ENCODE measurements at regions not wholly inside any gene's neighbourhood (a gene's known extent, or its start where the extent isn't known, plus 50 kb on each side); places are given as distances from the start of the nearest gene placed in this dataset.

DNA sequence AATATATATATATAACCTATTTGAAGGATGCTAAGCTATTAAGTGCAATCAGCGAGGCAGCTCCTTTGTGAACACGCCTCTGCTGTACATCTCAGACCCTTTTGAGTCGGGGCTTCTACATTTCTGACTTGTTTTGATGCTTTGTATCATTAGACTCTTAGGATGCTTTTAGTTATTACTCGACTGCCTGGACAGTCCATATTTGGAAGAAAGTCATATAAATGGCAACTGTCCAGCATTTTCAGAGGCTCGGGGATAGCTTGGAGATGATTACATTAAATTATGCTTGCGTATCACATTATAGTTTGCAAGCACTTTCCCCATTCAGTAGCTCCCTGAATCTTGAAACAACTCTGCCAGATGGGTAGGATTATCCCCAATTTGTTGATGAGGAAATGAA lies 257.9 kb downstream of the PTEN start:
- DNase-seq: no peak
- Histone ChIP-seq H4K8ac (ENCODE audit: low read depth, low read length) (no peak overlapping the region), H3K79me1 (ENCODE audit: low read length) (no peaks in the 10 kb centered on the region), H3K56ac (ENCODE audit: low read length) (no peak overlapping the region), H2AK5ac (ENCODE audit: low read length) (no peak overlapping the region), H3K79me2 (ENCODE audit: control insufficient read depth, insufficient read depth, low read length) (no peaks in the 10 kb centered on the region), H2BK5ac (ENCODE audit: low read length) (no peak overlapping the region), H3K4me2 (ENCODE audit: low read length) (no peak overlapping the region), H3K4ac (ENCODE audit: low read depth, low read length) (no peak overlapping the region), H3K27me3 (ENCODE audit: insufficient read depth, low read length, poor library complexity) (no peaks in the 10 kb centered on the region), H3K4me3 (ENCODE audit: low read length) (no peak overlapping the region), H2BK15ac (replicated peaks; ENCODE audit: low read depth) (no peak overlapping the region), H3K27ac (ENCODE audit: low read depth, low read length) (no peak overlapping the region), H3K18ac (ENCODE audit: low read length) (no peak overlapping the region), H3K4me1 (ENCODE audit: control insufficient read depth, low read depth, low read length) (no peaks in the 10 kb centered on the region), H2BK120ac (ENCODE audit: low read depth, low read length) (no peak overlapping the region), H4K5ac (ENCODE audit: low read length) (no peak overlapping the region), H3K36me3 (ENCODE audit: control insufficient read depth, insufficient read depth, low read length) (no peaks in the 10 kb centered on the region), H3K23ac (ENCODE audit: low read length) (no peak overlapping the region), H3K9ac (ENCODE audit: low read length) (no peak overlapping the region)
- WGBS (ENCODE audit: extremely low coverage, insufficient coverage, low lambda C conversion rate): no CpG with 5 or more reads among the region's 6 CpGs

DNA sequence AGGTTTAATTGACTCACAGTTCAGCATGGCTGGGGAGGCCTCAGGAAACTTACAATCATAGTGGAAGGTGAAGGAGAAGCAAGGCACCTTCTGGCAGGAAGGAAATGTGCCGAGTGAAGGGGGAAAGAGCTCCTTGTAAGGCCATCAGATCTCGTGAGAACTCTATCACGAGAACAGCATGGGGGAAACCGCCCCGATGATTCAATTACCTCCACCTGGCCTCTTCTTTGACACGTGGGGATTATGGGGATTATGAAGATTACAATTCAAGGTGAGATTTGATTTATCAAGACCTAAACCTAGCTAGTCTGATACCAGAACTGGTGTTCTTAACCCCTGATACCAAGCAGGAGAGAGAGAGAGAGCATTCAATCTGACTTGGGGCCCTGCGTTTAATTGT lies 258.7 kb downstream of the PTEN start:
- no peak overlapping the region for H3K4me2 ChIP-seq (ENCODE audit: low read length)
- H3K36me3 ChIP-seq (ENCODE audit: control insufficient read depth, insufficient read depth, low read length): no peaks in the 10 kb centered on the region
- no peaks in the 10 kb centered on the region for H3K79me2 ChIP-seq (ENCODE audit: control insufficient read depth, insufficient read depth, low read length)
- H2BK120ac ChIP-seq (ENCODE audit: low read depth, low read length): no peak overlapping the region
- no peaks in the 10 kb centered on the region for H3K4me1 ChIP-seq (ENCODE audit: control insufficient read depth, low read depth, low read length)
- no peaks in the 10 kb centered on the region for H3K79me1 ChIP-seq (ENCODE audit: low read length)
- no peak overlapping the region for H2BK15ac ChIP-seq (replicated peaks; ENCODE audit: low read depth)
- H4K8ac ChIP-seq (ENCODE audit: low read depth, low read length): no peak overlapping the region
- H3K56ac ChIP-seq (ENCODE audit: low read length): no peak overlapping the region
- H3K23ac ChIP-seq (ENCODE audit: low read length): no peak overlapping the region
- no peak overlapping the region for H4K5ac ChIP-seq (ENCODE audit: low read length)
- no peak overlapping the region for H3K9ac ChIP-seq (ENCODE audit: low read length)
- no peak overlapping the region for H2AK5ac ChIP-seq (ENCODE audit: low read length)
- no CpG with 5 or more reads among the region's 7 CpGs for WGBS (ENCODE audit: extremely low coverage, insufficient coverage, low lambda C conversion rate)
- no peak overlapping the region for H3K18ac ChIP-seq (ENCODE audit: low read length)
- no peak overlapping the region for H2BK5ac ChIP-seq (ENCODE audit: low read length)
- no peaks in the 10 kb centered on the region for H3K27me3 ChIP-seq (ENCODE audit: insufficient read depth, low read length, poor library complexity)
- no peak overlapping the region for H3K4ac ChIP-seq (ENCODE audit: low read depth, low read length)
- no peak overlapping the region for H3K4me3 ChIP-seq (ENCODE audit: low read length)
- H3K27ac ChIP-seq (ENCODE audit: low read depth, low read length): no peak overlapping the region
- peak; percentile 90 for DNase-seq

DNA sequence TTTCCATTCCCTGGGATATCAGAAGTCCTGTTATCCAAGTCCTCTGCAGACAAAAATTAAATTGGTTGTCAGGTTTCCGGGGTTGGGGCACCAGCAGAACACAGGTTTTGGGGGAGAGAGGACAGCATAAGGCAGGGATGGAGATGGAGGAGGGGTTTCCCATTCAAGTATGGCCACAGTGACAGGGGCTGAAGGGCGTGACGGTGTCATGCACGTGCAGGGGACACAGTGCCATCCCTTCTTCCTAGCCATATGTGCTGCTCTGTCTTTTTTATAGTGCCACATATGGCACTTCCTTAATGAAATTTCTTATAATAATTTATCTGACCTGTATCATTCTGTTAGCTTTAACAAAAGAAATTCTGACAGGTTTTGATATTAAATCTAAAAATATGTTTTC lies 259.2 kb downstream of the PTEN start:
- no peak overlapping the region for H2AK5ac ChIP-seq (ENCODE audit: low read length)
- H3K4me1 ChIP-seq (ENCODE audit: control insufficient read depth, low read depth, low read length): no peaks in the 10 kb centered on the region
- H3K4me3 ChIP-seq (ENCODE audit: low read length): no peak overlapping the region
- no peak overlapping the region for H2BK5ac ChIP-seq (ENCODE audit: low read length)
- H3K79me2 ChIP-seq (ENCODE audit: control insufficient read depth, insufficient read depth, low read length): no peaks in the 10 kb centered on the region
- no peak overlapping the region for H3K9ac ChIP-seq (ENCODE audit: low read length)
- H3K4ac ChIP-seq (ENCODE audit: low read depth, low read length): no peak overlapping the region
- H3K36me3 ChIP-seq (ENCODE audit: control insufficient read depth, insufficient read depth, low read length): no peaks in the 10 kb centered on the region
- H3K27ac ChIP-seq (ENCODE audit: low read depth, low read length): no peak overlapping the region
- H3K4me2 ChIP-seq (ENCODE audit: low read length): no peak overlapping the region
- H4K5ac ChIP-seq (ENCODE audit: low read length): no peak overlapping the region
- no peaks in the 10 kb centered on the region for H3K27me3 ChIP-seq (ENCODE audit: insufficient read depth, low read length, poor library complexity)
- no peak overlapping the region for H2BK120ac ChIP-seq (ENCODE audit: low read depth, low read length)
- H2BK15ac ChIP-seq (replicated peaks; ENCODE audit: low read depth): no peak overlapping the region
- no peak overlapping the region for H3K23ac ChIP-seq (ENCODE audit: low read length)
- no CpG with 5 or more reads among the region's 4 CpGs for WGBS (ENCODE audit: extremely low coverage, insufficient coverage, low lambda C conversion rate)
- no peak overlapping the region for H3K56ac ChIP-seq (ENCODE audit: low read length)
- no peak overlapping the region for H3K18ac ChIP-seq (ENCODE audit: low read length)
- DNase-seq: no peak
- no peak overlapping the region for H4K8ac ChIP-seq (ENCODE audit: low read depth, low read length)
- H3K79me1 ChIP-seq (ENCODE audit: low read length): no peaks in the 10 kb centered on the region

DNA sequence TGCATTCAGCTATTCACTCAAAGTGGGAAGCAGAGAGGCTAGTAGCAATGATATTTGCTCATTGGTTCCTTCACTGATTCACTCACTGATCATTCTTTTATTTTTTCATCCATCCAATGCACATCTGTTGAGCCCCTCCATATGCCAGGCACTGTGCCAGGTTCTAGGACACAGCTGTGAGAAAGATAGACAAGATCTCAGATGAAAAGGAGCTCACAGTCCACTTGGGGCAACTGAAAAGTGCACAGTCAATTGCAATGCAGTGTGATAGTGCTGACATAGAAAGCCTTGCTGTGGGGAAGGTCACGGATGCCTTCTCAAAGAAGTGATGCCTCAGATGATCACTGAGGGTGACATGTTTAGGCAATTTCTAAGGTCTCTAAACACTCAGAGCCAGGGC lies 262.3 kb downstream of the PTEN start:
- Histone ChIP-seq H3K23ac (ENCODE audit: low read length) (no peak overlapping the region), H3K79me1 (ENCODE audit: low read length) (no peaks in the 10 kb centered on the region), H3K4me1 (ENCODE audit: control insufficient read depth, low read depth, low read length) (no peaks in the 10 kb centered on the region), H3K4me2 (ENCODE audit: low read length) (no peak overlapping the region), H3K56ac (ENCODE audit: low read length) (no peak overlapping the region), H3K27ac (ENCODE audit: low read depth, low read length) (no peak overlapping the region), H3K79me2 (ENCODE audit: control insufficient read depth, insufficient read depth, low read length) (no peaks in the 10 kb centered on the region), H3K27me3 (ENCODE audit: insufficient read depth, low read length, poor library complexity) (no peaks in the 10 kb centered on the region), H3K9ac (ENCODE audit: low read length) (no peak overlapping the region), H2AK5ac (ENCODE audit: low read length) (no peak overlapping the region), H4K5ac (ENCODE audit: low read length) (no peak overlapping the region), H3K36me3 (ENCODE audit: control insufficient read depth, insufficient read depth, low read length) (no peaks in the 10 kb centered on the region), H4K8ac (ENCODE audit: low read depth, low read length) (no peak overlapping the region), H3K4ac (ENCODE audit: low read depth, low read length) (no peak overlapping the region), H2BK15ac (replicated peaks; ENCODE audit: low read depth) (no peak overlapping the region), H3K18ac (ENCODE audit: low read length) (no peak overlapping the region), H2BK5ac (ENCODE audit: low read length) (no peak overlapping the region), H2BK120ac (ENCODE audit: low read depth, low read length) (no peak overlapping the region), H3K4me3 (ENCODE audit: low read length) (no peak overlapping the region)
- no peak for DNase-seq
- no CpG with 5 or more reads among the region's 1 CpG for WGBS (ENCODE audit: extremely low coverage, insufficient coverage, low lambda C conversion rate)

GRCh38 chr10:88126699-88127098 lies 263.3 kb downstream of the PTEN start:
- H3K4me2 ChIP-seq (ENCODE audit: low read length): no peak overlapping the region
- H2BK5ac ChIP-seq (ENCODE audit: low read length): no peak overlapping the region
- H3K23ac ChIP-seq (ENCODE audit: low read length): no peak overlapping the region
- no peaks in the 10 kb centered on the region for H3K4me1 ChIP-seq (ENCODE audit: control insufficient read depth, low read depth, low read length)
- no CpG with 5 or more reads among the region's 1 CpG for WGBS (ENCODE audit: extremely low coverage, insufficient coverage, low lambda C conversion rate)
- H3K4ac ChIP-seq (ENCODE audit: low read depth, low read length): no peak overlapping the region
- H3K79me2 ChIP-seq (ENCODE audit: control insufficient read depth, insufficient read depth, low read length): no peaks in the 10 kb centered on the region
- H4K5ac ChIP-seq (ENCODE audit: low read length): no peak overlapping the region
- H2AK5ac ChIP-seq (ENCODE audit: low read length): no peak overlapping the region
- no peak overlapping the region for H3K18ac ChIP-seq (ENCODE audit: low read length)
- no peak overlapping the region for H3K27ac ChIP-seq (ENCODE audit: low read depth, low read length)
- H3K4me3 ChIP-seq (ENCODE audit: low read length): no peak overlapping the region
- no peak overlapping the region for H3K56ac ChIP-seq (ENCODE audit: low read length)
- no peaks in the 10 kb centered on the region for H3K36me3 ChIP-seq (ENCODE audit: control insufficient read depth, insufficient read depth, low read length)
- H3K79me1 ChIP-seq (ENCODE audit: low read length): no peaks in the 10 kb centered on the region
- DNase-seq: no peak
- H2BK15ac ChIP-seq (replicated peaks; ENCODE audit: low read depth): no peak overlapping the region
- no peak overlapping the region for H3K9ac ChIP-seq (ENCODE audit: low read length)
- H4K8ac ChIP-seq (ENCODE audit: low read depth, low read length): no peak overlapping the region
- no peak overlapping the region for H2BK120ac ChIP-seq (ENCODE audit: low read depth, low read length)
- H3K27me3 ChIP-seq (ENCODE audit: insufficient read depth, low read length, poor library complexity): no peaks in the 10 kb centered on the region

DNA sequence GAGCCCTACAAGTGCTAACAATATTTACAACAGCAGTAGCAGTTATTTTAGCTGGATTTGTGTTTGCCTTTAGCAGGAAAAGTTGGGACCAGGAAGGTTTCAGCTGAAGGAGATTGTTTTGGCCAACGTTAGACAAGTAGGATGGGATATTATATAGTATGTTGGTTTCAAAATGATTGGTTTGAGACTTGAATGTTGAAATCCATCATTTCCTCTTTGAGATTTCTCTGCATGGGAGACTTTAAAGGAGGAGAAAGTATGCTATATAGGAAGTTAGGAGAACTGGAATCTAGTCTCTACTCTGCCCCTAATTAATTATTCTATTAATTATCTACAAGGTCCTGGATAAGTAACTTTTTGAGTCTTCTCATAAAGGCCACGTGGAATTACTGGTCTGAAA lies 263.8 kb downstream of the PTEN start:
- Histone ChIP-seq H3K9ac (ENCODE audit: low read length) (no peak overlapping the region), H3K18ac (ENCODE audit: low read length) (no peak overlapping the region), H3K79me2 (ENCODE audit: control insufficient read depth, insufficient read depth, low read length) (no peaks in the 10 kb centered on the region), H3K4me1 (ENCODE audit: control insufficient read depth, low read depth, low read length) (no peaks in the 10 kb centered on the region), H3K4me2 (ENCODE audit: low read length) (no peak overlapping the region), H3K23ac (ENCODE audit: low read length) (no peak overlapping the region), H3K27me3 (ENCODE audit: insufficient read depth, low read length, poor library complexity) (no peaks in the 10 kb centered on the region), H3K4me3 (ENCODE audit: low read length) (no peak overlapping the region), H2BK5ac (ENCODE audit: low read length) (no peak overlapping the region), H2BK120ac (ENCODE audit: low read depth, low read length) (no peak overlapping the region), H3K27ac (ENCODE audit: low read depth, low read length) (no peak overlapping the region), H3K36me3 (ENCODE audit: control insufficient read depth, insufficient read depth, low read length) (no peaks in the 10 kb centered on the region), H2AK5ac (ENCODE audit: low read length) (no peak overlapping the region), H2BK15ac (replicated peaks; ENCODE audit: low read depth) (no peak overlapping the region), H3K4ac (ENCODE audit: low read depth, low read length) (no peak overlapping the region), H4K8ac (ENCODE audit: low read depth, low read length) (no peak overlapping the region), H3K56ac (ENCODE audit: low read length) (no peak overlapping the region), H4K5ac (ENCODE audit: low read length) (no peak overlapping the region), H3K79me1 (ENCODE audit: low read length) (no peaks in the 10 kb centered on the region)
- no peak for DNase-seq
- WGBS (ENCODE audit: extremely low coverage, insufficient coverage, low lambda C conversion rate): no CpG with 5 or more reads among the region's 2 CpGs

Measured in mesendoderm (in vitro differentiated cells).